K562 (cell line): ENCODE measurements at regions not wholly inside any gene's neighbourhood (a gene's known extent, or its start where the extent isn't known, plus 50 kb on each side); places are given as distances from the start of the nearest gene placed in this dataset.

Source experiments
- CTCF ChIP-seq, 3 experiments: IDR thresholded peaks in 2 of 3; conservative IDR thresholded peaks in 1 of 3; 2 replicates each; pipeline ENCODE4 v1.5.1; 2011 to 2012; ENCODE audit warnings: low read length in 3 of 3, mild to moderate bottlenecking in 3 of 3, control low read depth in 2 of 3, improper control_type of control experiment in 1 of 3, inconsistent platforms in 1 of 3, low read depth in 1 of 3, mixed read lengths in 1 of 3, moderate library complexity in 1 of 3; ENCODE audit not compliant: insufficient read depth in 2 of 3
- ELF2 ChIP-seq: fragments of 250-450 bp; sonication (Bioruptor Pico); IDR thresholded peaks from 2 replicates; pipeline ENCODE4 v1.5.0; 2021; ENCODE audit warnings: mild to moderate bottlenecking
- GABPB2 ChIP-seq: fragments of 250-450 bp; sonication (Bioruptor Pico); conservative IDR thresholded peaks from 2 replicates; pipeline ENCODE4 v1.5.1; 2021; ENCODE audit warnings: mild to moderate bottlenecking
- JUN ChIP-seq, 2 experiments: sonication (generic) in 1 of 2; formaldehyde crosslinking in 1 of 2; IDR thresholded peaks; 2 replicates each; pipeline versions ENCODE4 v1.6.1 to v1.8.0; 2012 to 2022; ENCODE audit warnings: borderline replicate concordance in 2 of 2, mild to moderate bottlenecking in 2 of 2, improper control_type of control experiment in 1 of 2, low read depth in 1 of 2, low read length in 1 of 2, missing genetic modification reagents in 1 of 2
- MLX ChIP-seq, 2 experiments: fragments of 450-650 bp in 1 of 2; sonication (generic) in 1 of 2; formaldehyde crosslinking; conservative IDR thresholded peaks; 2 replicates each; pipeline versions ENCODE4 v1.4.0 to v1.8.1; 2020 to 2022; ENCODE audit warnings: mild to moderate bottlenecking in 1 of 2, missing genetic modification reagents in 1 of 2
- RCOR1 ChIP-seq, 2 experiments: IDR thresholded peaks; 2 replicates each; pipeline ENCODE4 v1.6.1; 2012; ENCODE audit warnings: low read depth in 2 of 2, low read length in 2 of 2, borderline replicate concordance in 1 of 2, improper control_type of control experiment in 1 of 2
- SAFB ChIP-seq: fragments of 200-400 bp; formaldehyde crosslinking; IDR thresholded peaks from 2 replicates; pipeline ENCODE4 v1.6.1; 2017; ENCODE audit warnings: low read depth, low read length, borderline replicate concordance

- no peak for TF ChIP-seq CTCF (IDR thresholded peaks at IDR 0.05 in 2 of 3, conservative IDR thresholded peaks at IDR 0.05 in 1 of 3; ENCODE audit: insufficient read depth in 2 of 3, low read depth in 1 of 3, low read length in 3 of 3)
- no peak for TF ChIP-seq RCOR1 (IDR thresholded peaks at IDR 0.05; ENCODE audit: borderline replicate concordance in 1 of 2, low read depth in 2 of 2, low read length in 2 of 2)
- no peak for TF ChIP-seq ELF2 (CRISPR knock-in tag)
- no peak for TF ChIP-seq JUN (IDR thresholded peaks at IDR 0.05; ENCODE audit: borderline replicate concordance, low read depth, low read length)
- no peak for TF ChIP-seq JUN (CRISPR knock-in tag; IDR thresholded peaks at IDR 0.05; ENCODE audit: borderline replicate concordance)
- no peak for TF ChIP-seq MLX (CRISPR knock-in tag; conservative IDR thresholded peaks at IDR 0.05)
- TF ChIP-seq SAFB: no peak
- TF ChIP-seq GABPB2 (CRISPR knock-in tag): no peak
Measured at GRCh38 chr3:36095238-36095637, 285.1 kb upstream of the STAC start.
